Body of pancreas (tissue), 4 donors: ENCODE measurements at regions not wholly inside any gene's neighbourhood (a gene's known extent, or its start where the extent isn't known, plus 50 kb on each side); places are given as distances from the start of the nearest gene placed in this dataset.

Experiments
- ATAC-seq: fragments of 150-250 bp; one replicate; pipeline ENCODE4 v1.9.1; 2016
- DNase-seq, 4 donors: peaks; one replicate each; pipeline ENCODE4 v3.0.0-alpha.2; 2019
- H3K27ac ChIP-seq, 4 donors: fragments of 200-600 bp; sonication (generic); 1 replicate in 3 of 4; 2 replicates in 1 of 4; pipeline versions ENCODE4 v1.5.1 to v1.6.1; 2016 to 2019; ENCODE audit warnings: mild to moderate bottlenecking in 1 of 4, mixed read lengths in 1 of 4, moderate library complexity in 1 of 4
- H3K27me3 ChIP-seq, 2 donors: fragments of 200-600 bp; sonication (generic); one replicate each; pipeline ENCODE4 v1.6.0; 2016; ENCODE audit warnings: mild to moderate bottlenecking in 1 of 2
- H3K36me3 ChIP-seq, 2 donors: fragments of 200-600 bp; sonication (generic); replicated peaks in 1 of 2; 2 replicates each; pipeline ENCODE4 v1.5.1; 2016; ENCODE audit warnings: low read depth in 2 of 2; ENCODE audit not compliant: insufficient read depth in 1 of 2
- H3K4me1 ChIP-seq: fragments of 200-600 bp; sonication (generic); one replicate; pipeline ENCODE4 v1.6.0; 2016
- H3K4me3 ChIP-seq, 2 donors: fragments of 200-600 bp; sonication (generic); 1 replicate in 1 of 2; 2 replicates in 1 of 2; pipeline ENCODE4 v1.5.1; 2016 to 2019
- H3K9me3 ChIP-seq, 3 donors: fragments of 200-600 bp; sonication (generic); 1 replicate in 2 of 3; 2 replicates in 1 of 3; pipeline ENCODE4 v1.5.1; 2016
- CTCF ChIP-seq, 7 experiments: fragments of 450-650 bp in 4 of 7; fragments of 200-600 bp in 3 of 7; sonication (generic) in 3 of 7; IDR thresholded peaks; one replicate each; pipeline ENCODE4 v1.5.1; 2016 to 2019; ENCODE audit warnings: antibody characterized with exemption in 7 of 7
- POLR2A ChIP-seq, 3 donors: fragments of 450-650 bp; IDR thresholded peaks; one replicate each; pipeline ENCODE4 v1.6.1; 2016; ENCODE audit warnings: antibody characterized with exemption in 3 of 3, mild to moderate bottlenecking in 2 of 3
- WGBS, 2 donors: methylation state at CpG; one replicate each; pipeline ENCODE4 v1.1.5; 2017; 5-methylcytosine and 5-hydroxymethylcytosine counted together
- intact Hi-C: fragments of 100-400 bp; cut with DNase I; formaldehyde crosslinking; loops from one replicate; pipeline ENCODE4 v1.15.1; 2023

GRCh38 chr20:40915756-40916155, 112.9 kb upstream of the TOP1 start:
- intact Hi-C loops: no loop called here
- 68 to 77% methylated on average over 3 of the region's 3 CpGs for WGBS, 2 donors
- no peak for ATAC-seq
- no peaks in the 10 kb centered on the region for H3K4me1 ChIP-seq
- H3K36me3 ChIP-seq: no peaks in the 10 kb centered on the region
- no peaks in the 10 kb centered on the region for H3K9me3 ChIP-seq
- no peak for DNase-seq
- H3K27me3 ChIP-seq: no peaks in the 10 kb centered on the region
- no peak overlapping the region for H3K4me3 ChIP-seq
- TF ChIP-seq CTCF (IDR thresholded peaks at IDR 0.05): no peak
- no peak for TF ChIP-seq POLR2A (IDR thresholded peaks at IDR 0.05)
- no peak overlapping the region for H3K27ac ChIP-seq

- Histone ChIP-seq H3K27me3 (no peaks in the 10 kb centered on the region), H3K36me3 (no peaks in the 10 kb centered on the region), H3K27ac (no peak overlapping the region), H3K9me3 (peaks cover 0 to 2% (median 0%) of the 10 kb centered on the region in 3 donors), H3K4me3 (no peak overlapping the region), H3K4me1 (no peaks in the 10 kb centered on the region)
- TF ChIP-seq POLR2A (IDR thresholded peaks at IDR 0.05): no peak
- no peak for TF ChIP-seq CTCF (IDR thresholded peaks at IDR 0.05)
- DNase-seq (no peak), ATAC-seq (no peak)
- WGBS, 2 donors: 5 to 8% methylated on average over 1 of the region's 1 CpG
- intact Hi-C loops: no loop called here
Observed at GRCh38 chr20:40916276-40916675, 112.3 kb upstream of the TOP1 start.

GRCh38 chr20:40920291-40920690, 108.3 kb upstream of the TOP1 start:
- TF ChIP-seq POLR2A (IDR thresholded peaks at IDR 0.05) (no peak), CTCF (IDR thresholded peaks at IDR 0.05) (no peak)
- intact Hi-C loops: no loop called here
- WGBS, 2 donors: 60 to 70% methylated on average over 2 of the region's 2 CpGs
- Histone ChIP-seq H3K4me3 (no peak overlapping the region), H3K27me3 (no peaks in the 10 kb centered on the region), H3K4me1 (no peaks in the 10 kb centered on the region), H3K27ac (no peak overlapping the region), H3K9me3 (peaks cover 0 to 3% (median 0%) of the 10 kb centered on the region in 3 donors), H3K36me3 (no peaks in the 10 kb centered on the region)
- ATAC-seq (no peak), DNase-seq (no peak)

- intact Hi-C loops: no loop called here
- DNase-seq (no peak), ATAC-seq (no peak)
- Histone ChIP-seq H3K27me3 (no peaks in the 10 kb centered on the region), H3K4me3 (no peak overlapping the region), H3K36me3 (no peaks in the 10 kb centered on the region), H3K27ac (no peak overlapping the region), H3K9me3 (peaks cover 0 to 3% (median 0%) of the 10 kb centered on the region in 3 donors), H3K4me1 (no peaks in the 10 kb centered on the region)
- TF ChIP-seq CTCF (IDR thresholded peaks at IDR 0.05): no peak
- TF ChIP-seq POLR2A (IDR thresholded peaks at IDR 0.05): no peak
- WGBS, 2 donors: 54 to 56% methylated on average over 3 of the region's 3 CpGs
Observed at GRCh38 chr20:40922865-40923264, 105.8 kb upstream of the TOP1 start.

GRCh38 chr20:40925829-40926510, 102.7 kb upstream of the TOP1 start:
- WGBS, 2 donors: 31 to 50% methylated on average over 4 of the region's 4 CpGs

More at GRCh38 chr20:40925829-40926510, 102.7 kb upstream of the TOP1 start:
- intact Hi-C loops: no loop called here
- ATAC-seq: no peak
- Histone ChIP-seq H3K9me3 (peaks cover 0 to 3% (median 0%) of the 10 kb centered on the region in 3 donors), H3K27ac (no peak overlapping the region), H3K4me3 (no peak overlapping the region), H3K4me1 (no peaks in the 10 kb centered on the region), H3K36me3 (no peaks in the 10 kb centered on the region), H3K27me3 (no peaks in the 10 kb centered on the region)
- no peak for DNase-seq
- TF ChIP-seq CTCF (IDR thresholded peaks at IDR 0.05) (no peak), POLR2A (IDR thresholded peaks at IDR 0.05) (no peak)
